ENCODE measurements at regions not wholly inside any gene's neighbourhood (a gene's known extent, or its start where the extent isn't known, plus 50 kb on each side); places are given as distances from the start of the nearest gene placed in this dataset.
A peak's percentile ranks its signal among the peaks of the same experiment; 100 is the strongest.

GRCh38 chr12:124726596-124727263 is 136.9 kb downstream of the SCARB1 start:
- H3K9me3 Mint-ChIP-seq: peaks cover 2% of the 10 kb centered on the region
- no peaks in the 10 kb centered on the region for H3K27me3 Mint-ChIP-seq (ENCODE audit: low read depth)
- H3K27ac Mint-ChIP-seq: no peak overlapping the region
- no peak overlapping the region for H3K4me3 Mint-ChIP-seq
- H3K4me1 Mint-ChIP-seq (ENCODE audit: low read depth): no peaks in the 10 kb centered on the region
- no peak for DNase-seq
- no peaks in the 10 kb centered on the region for H3K36me3 Mint-ChIP-seq (ENCODE audit: low read depth)
- intact Hi-C loops (cut with micrococcal nuclease): no loop called here
- CTCF ChIA-PET: no interaction called here

GRCh38 chr12:124725597-124726237 is 137.9 kb downstream of the SCARB1 start:
- H3K4me3 Mint-ChIP-seq: no peak overlapping the region
- no peak overlapping the region for H3K27ac Mint-ChIP-seq
- no peaks in the 10 kb centered on the region for H3K36me3 Mint-ChIP-seq (ENCODE audit: low read depth)
- CTCF ChIA-PET: interaction anchor here (0.7 kb wide), 1 partner anchor 28 kb away, joined by 3 read pairs; no protein-coding TSS in a partner anchor
- no peak for DNase-seq
- peaks cover 2% of the 10 kb centered on the region for H3K9me3 Mint-ChIP-seq
- peaks cover under 1% of the 10 kb centered on the region for H3K4me1 Mint-ChIP-seq (ENCODE audit: low read depth)
- H3K27me3 Mint-ChIP-seq (ENCODE audit: low read depth): no peaks in the 10 kb centered on the region
- intact Hi-C loops (cut with micrococcal nuclease): no loop called here

- intact Hi-C loops (cut with micrococcal nuclease): no loop called here
- no peak for DNase-seq
- CTCF ChIA-PET: no interaction called here
- no peak overlapping the region for H3K27ac Mint-ChIP-seq
- H3K27me3 Mint-ChIP-seq (ENCODE audit: low read depth): no peaks in the 10 kb centered on the region
- no peak overlapping the region for H3K4me3 Mint-ChIP-seq
- peaks cover 2% of the 10 kb centered on the region for H3K9me3 Mint-ChIP-seq
- peaks cover 3% of the 10 kb centered on the region for H3K4me1 Mint-ChIP-seq (ENCODE audit: low read depth)
- H3K36me3 Mint-ChIP-seq (ENCODE audit: low read depth): no peaks in the 10 kb centered on the region
Measured at GRCh38 chr12:124725099-124725498, 138.6 kb downstream of the SCARB1 start.

GRCh38 chr12:124722878-124723277 is 140.8 kb downstream of the SCARB1 start:
- intact Hi-C loops (cut with micrococcal nuclease): no loop called here
- DNase-seq: no peak
- no peaks in the 10 kb centered on the region for H3K9me3 Mint-ChIP-seq
- H3K4me3 Mint-ChIP-seq: no peak overlapping the region
- no peaks in the 10 kb centered on the region for H3K36me3 Mint-ChIP-seq (ENCODE audit: low read depth)
- CTCF ChIA-PET: no interaction called here
- no peak overlapping the region for H3K27ac Mint-ChIP-seq
- H3K27me3 Mint-ChIP-seq (ENCODE audit: low read depth): no peaks in the 10 kb centered on the region
- H3K4me1 Mint-ChIP-seq (ENCODE audit: low read depth): peaks cover 3% of the 10 kb centered on the region

- Mint-ChIP-seq H3K4me3 (no peak overlapping the region), H3K27me3 (ENCODE audit: low read depth) (no peaks in the 10 kb centered on the region), H3K36me3 (ENCODE audit: low read depth) (no peaks in the 10 kb centered on the region), H3K27ac (no peak overlapping the region), H3K9me3 (no peaks in the 10 kb centered on the region), H3K4me1 (ENCODE audit: low read depth) (peaks cover 3% of the 10 kb centered on the region)
- CTCF ChIA-PET: interaction anchor here (1.3 to 1.7 kb wide), 2 partner anchors 12 to 19 kb away, joined by 4 read pairs; no protein-coding TSS in a partner anchor
- no peak for DNase-seq
- intact Hi-C loops (cut with micrococcal nuclease): no loop called here
Measured at GRCh38 chr12:124721501-124722162, 142.0 kb downstream of the SCARB1 start.

GRCh38 chr12:124720681-124721500 is 142.8 kb downstream of the SCARB1 start:
- intact Hi-C loops (cut with micrococcal nuclease): no loop called here
- H3K27me3 Mint-ChIP-seq (ENCODE audit: low read depth): no peaks in the 10 kb centered on the region
- no peak overlapping the region for H3K4me3 Mint-ChIP-seq
- no peaks in the 10 kb centered on the region for H3K9me3 Mint-ChIP-seq
- CTCF ChIA-PET: interaction anchor here (1.3 to 1.7 kb wide), 2 partner anchors 11 to 20 kb away, joined by 4 read pairs; no protein-coding TSS in a partner anchor
- no peaks in the 10 kb centered on the region for H3K36me3 Mint-ChIP-seq (ENCODE audit: low read depth)
- peak; percentile 11 for DNase-seq
- no peak overlapping the region for H3K27ac Mint-ChIP-seq
- peaks cover 3% of the 10 kb centered on the region for H3K4me1 Mint-ChIP-seq (ENCODE audit: low read depth)

GRCh38 chr12:124720004-124720680 is 143.5 kb downstream of the SCARB1 start:
- DNase-seq: no peak
- Mint-ChIP-seq H3K4me3 (no peak overlapping the region), H3K27me3 (ENCODE audit: low read depth) (no peaks in the 10 kb centered on the region), H3K36me3 (ENCODE audit: low read depth) (no peaks in the 10 kb centered on the region), H3K27ac (no peak overlapping the region), H3K4me1 (ENCODE audit: low read depth) (peaks cover 3% of the 10 kb centered on the region), H3K9me3 (no peaks in the 10 kb centered on the region)
- intact Hi-C loops (cut with micrococcal nuclease): no loop called here
- CTCF ChIA-PET: interaction anchor here (1.3 kb wide), 1 partner anchor 10 kb away, joined by 4 read pairs; no protein-coding TSS in a partner anchor

- Mint-ChIP-seq H3K9me3 (no peaks in the 10 kb centered on the region), H3K36me3 (ENCODE audit: low read depth) (no peaks in the 10 kb centered on the region)
Measured at GRCh38 chr12:124719231-124719630, 144.4 kb downstream of the SCARB1 start.

GRCh38 chr12:124718458-124718857 is 145.2 kb downstream of the SCARB1 start:
- Mint-ChIP-seq H3K4me3 (no peak overlapping the region), H3K27me3 (ENCODE audit: low read depth) (no peaks in the 10 kb centered on the region), H3K4me1 (ENCODE audit: low read depth) (peaks cover 17% of the 10 kb centered on the region), H3K36me3 (ENCODE audit: low read depth) (no peaks in the 10 kb centered on the region), H3K9me3 (no peaks in the 10 kb centered on the region), H3K27ac (no peak overlapping the region)
- CTCF ChIA-PET: no interaction called here
- intact Hi-C loops (cut with micrococcal nuclease): no loop called here
- DNase-seq: no peak

More at GRCh38 chr12:124719231-124719630, 144.4 kb downstream of the SCARB1 start:
- H3K27me3 Mint-ChIP-seq (ENCODE audit: low read depth): no peaks in the 10 kb centered on the region
- CTCF ChIA-PET: no interaction called here
- no peak overlapping the region for H3K4me3 Mint-ChIP-seq
- no peak overlapping the region for H3K27ac Mint-ChIP-seq
- no peak for DNase-seq
- intact Hi-C loops (cut with micrococcal nuclease): no loop called here
- H3K4me1 Mint-ChIP-seq (ENCODE audit: low read depth): peaks cover 9% of the 10 kb centered on the region

- Mint-ChIP-seq H3K4me3 (no peak overlapping the region), H3K36me3 (ENCODE audit: low read depth) (no peaks in the 10 kb centered on the region), H3K27ac (no peak overlapping the region), H3K9me3 (no peaks in the 10 kb centered on the region), H3K4me1 (ENCODE audit: low read depth) (peaks cover 21% of the 10 kb centered on the region), H3K27me3 (ENCODE audit: low read depth) (no peaks in the 10 kb centered on the region)
- intact Hi-C loops (cut with micrococcal nuclease): no loop called here
- CTCF ChIA-PET: interaction anchor here (0.9 kb wide), 1 partner anchor 374 kb away, joined by 3 read pairs; no protein-coding TSS in a partner anchor
- DNase-seq: no peak
Measured at GRCh38 chr12:124718036-124718435, 145.6 kb downstream of the SCARB1 start.

GRCh38 chr12:124717318-124717717 is 146.3 kb downstream of the SCARB1 start:
- peaks cover 24% of the 10 kb centered on the region for H3K4me1 Mint-ChIP-seq (ENCODE audit: low read depth)
- no peaks in the 10 kb centered on the region for H3K9me3 Mint-ChIP-seq
- no peak for DNase-seq
- H3K36me3 Mint-ChIP-seq (ENCODE audit: low read depth): no peaks in the 10 kb centered on the region
- intact Hi-C loops (cut with micrococcal nuclease): no loop called here
- CTCF ChIA-PET: interaction anchor here (0.8 to 0.9 kb wide), 2 partner anchors 34 to 373 kb away, joined by 3 read pairs; no protein-coding TSS in a partner anchor
- no peaks in the 10 kb centered on the region for H3K27me3 Mint-ChIP-seq (ENCODE audit: low read depth)
- H3K4me3 Mint-ChIP-seq: no peak overlapping the region
- no peak overlapping the region for H3K27ac Mint-ChIP-seq

All from activated naive CD4-positive, alpha-beta T cell treated with anti-CD3 and anti-CD28 coated beads for 36 hours (primary cell).